NCI-H82 treated with DMSO at 0.1 percent for 48 hours (cell line): ENCODE measurements at regions not wholly inside any gene's neighbourhood (a gene's known extent, or its start where the extent isn't known, plus 50 kb on each side); places are given as distances from the start of the nearest gene placed in this dataset.

Experiments
- DNase-seq: peaks from one replicate; lab custom pipeline; 2025; ENCODE audit not compliant: unreplicated experiment; lab: John Stamatoyannopoulos, UW

DNA sequence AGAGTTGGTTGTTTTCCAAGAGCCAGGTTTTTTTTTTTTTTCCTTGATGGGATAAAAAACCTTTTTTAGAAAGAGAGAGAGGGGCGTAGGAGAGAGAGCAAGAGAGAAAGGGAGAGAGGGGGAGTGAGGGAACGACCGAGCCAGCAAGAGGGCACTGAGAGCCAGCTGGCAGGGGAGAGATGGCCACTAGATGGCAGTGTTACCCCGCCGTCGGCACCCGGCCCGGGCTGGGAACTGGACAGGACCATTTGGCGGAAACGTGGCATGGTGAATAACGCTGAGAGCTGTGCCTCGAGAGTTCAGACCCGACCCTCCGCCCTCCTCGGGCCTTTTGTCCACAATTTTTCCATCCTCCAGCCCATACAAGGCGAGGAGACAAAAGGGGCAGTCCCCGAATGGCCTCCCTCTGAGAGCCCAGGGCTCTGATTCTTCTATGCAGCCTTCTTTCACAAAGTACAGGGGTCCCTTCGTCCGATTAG, 286.7 kb upstream of the VRK2 start:
- peak; percentile 42 for DNase-seq

DNA sequence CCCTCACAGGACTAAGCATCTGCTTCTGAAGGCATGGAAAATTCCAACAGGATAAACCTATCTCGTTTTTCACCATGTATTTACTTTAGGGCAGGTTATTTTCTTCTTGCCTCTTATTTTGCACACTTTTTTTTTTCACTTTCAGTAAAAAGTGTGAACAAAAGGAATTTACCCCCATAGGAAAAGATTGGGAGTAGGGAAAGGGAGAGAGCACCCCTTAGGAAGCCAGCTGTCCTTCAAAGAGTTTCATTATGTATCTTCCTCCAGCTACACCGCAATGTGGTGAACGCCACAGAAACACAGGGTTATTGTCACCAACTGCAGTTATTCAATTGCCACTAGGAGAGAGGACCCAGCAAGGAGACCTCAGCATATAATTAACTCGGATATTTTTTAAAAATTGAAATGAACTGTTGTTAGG, 286.2 kb upstream of the VRK2 start:
- no peak for DNase-seq

DNA sequence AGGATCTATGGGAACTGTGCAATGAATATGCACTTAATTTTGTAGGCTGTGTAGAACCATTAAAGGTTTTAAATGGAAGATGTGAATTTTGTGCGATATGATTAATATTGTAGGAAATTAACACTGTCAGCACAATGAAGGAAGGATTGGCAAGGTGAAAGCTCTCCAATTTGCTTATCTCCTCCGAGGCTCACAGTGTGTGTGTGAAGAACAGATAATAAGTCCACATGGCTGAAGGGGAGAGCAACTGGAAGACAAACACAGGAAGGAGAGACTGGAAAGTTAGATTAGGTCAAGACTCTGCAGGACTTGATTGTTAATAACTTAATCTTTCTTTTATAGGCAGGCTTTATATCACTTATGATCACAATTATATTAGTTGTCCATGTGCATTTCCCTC, 269.7 kb upstream of the VRK2 start:
- no peak for DNase-seq

DNA sequence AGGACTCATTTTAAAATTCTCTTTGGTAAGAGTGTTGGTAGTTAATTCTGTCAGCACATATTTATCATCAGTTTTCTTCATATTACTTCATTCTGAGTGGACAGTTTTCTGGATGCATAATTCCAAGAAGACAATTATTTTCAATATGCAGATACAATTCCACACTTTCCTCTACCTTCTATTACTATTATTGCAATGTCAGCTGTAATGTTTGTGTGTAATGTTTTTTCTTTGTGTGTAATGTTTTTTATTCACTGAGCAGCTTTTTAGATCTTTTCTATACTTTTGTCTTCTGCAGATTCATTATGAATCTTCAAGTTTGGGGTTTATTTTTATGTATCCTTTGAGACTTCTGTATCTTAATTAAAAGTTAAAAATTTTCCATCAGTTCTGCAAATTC, 264.0 kb upstream of the VRK2 start:
- DNase-seq, result no peak

DNA sequence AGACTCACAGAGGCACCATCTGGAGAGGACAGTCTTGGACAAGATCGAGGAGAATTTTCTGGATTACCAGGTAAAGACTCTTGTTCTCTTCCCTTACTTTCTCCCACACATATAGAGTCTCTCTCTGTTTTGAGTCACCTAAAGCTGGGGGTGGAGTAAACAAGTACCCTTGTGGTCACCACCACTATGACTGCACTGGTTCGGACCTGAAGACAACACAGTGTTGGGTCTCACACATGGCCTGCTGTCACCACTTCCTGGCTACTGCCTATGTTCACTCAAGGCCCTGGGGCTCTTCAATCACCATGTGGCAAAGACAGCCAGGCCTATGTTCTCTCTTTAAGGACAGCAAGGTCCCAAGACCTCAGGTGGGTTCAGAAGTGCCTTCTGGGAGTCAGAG, 253.3 kb upstream of the VRK2 start:
- no peak for DNase-seq

DNA sequence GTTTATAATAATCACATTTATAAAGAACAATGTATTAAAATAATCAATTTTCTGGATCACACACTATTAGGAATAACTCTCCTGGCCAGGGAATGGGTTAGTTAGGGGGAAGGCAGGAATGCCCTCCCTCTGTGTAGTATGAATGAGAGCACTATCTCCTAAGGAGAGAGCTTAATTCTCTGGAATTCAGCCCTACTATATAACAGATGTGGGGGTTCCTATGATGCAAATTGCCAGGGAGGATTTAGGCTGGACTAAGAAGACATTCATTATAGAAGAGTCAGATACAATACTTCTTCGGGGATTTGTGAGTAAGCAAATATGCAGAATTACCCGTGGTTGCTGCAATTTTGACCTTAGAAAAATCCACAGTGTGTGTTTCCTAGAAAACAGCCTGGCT, 250.1 kb upstream of the VRK2 start:
- no peak for DNase-seq

DNA sequence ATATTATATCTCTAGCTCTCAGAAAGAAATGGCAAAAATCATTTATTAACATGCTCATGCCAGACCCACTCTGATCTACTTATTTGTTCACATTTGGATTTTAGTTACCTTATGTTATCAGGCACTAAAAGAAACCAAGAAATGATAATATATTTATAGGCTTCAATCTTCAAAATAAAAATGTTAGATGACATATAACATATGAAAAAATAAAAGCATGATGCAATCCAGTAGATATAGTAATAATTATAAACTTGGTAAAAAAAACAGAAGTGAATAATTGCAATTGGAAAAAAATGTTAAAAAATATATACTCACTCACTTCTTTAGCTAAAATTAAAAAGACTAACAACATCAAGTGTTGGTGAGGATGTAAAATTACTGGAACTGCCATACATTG, 248.3 kb upstream of the VRK2 start:
- DNase-seq, result no peak

DNA sequence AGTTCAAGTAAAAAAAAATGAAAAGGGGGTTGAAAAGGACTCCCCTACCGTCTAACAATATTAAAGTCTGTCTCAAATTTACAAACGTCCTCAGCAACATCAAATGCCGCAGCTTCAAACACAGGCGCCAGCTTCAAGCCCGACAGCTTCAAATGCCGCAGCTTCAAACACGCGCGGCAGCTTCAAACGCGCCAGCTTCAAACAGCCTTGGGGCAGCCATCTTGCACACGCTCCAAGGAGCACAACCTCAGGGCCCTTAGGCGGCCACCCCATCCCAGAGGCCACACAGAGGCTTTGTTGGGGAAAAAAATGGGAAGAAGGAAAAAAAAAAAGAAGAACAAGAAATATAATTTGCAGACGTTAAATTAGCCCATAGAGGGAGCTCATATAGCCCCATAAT, 244.4 kb upstream of the VRK2 start:
- no peak for DNase-seq

DNA sequence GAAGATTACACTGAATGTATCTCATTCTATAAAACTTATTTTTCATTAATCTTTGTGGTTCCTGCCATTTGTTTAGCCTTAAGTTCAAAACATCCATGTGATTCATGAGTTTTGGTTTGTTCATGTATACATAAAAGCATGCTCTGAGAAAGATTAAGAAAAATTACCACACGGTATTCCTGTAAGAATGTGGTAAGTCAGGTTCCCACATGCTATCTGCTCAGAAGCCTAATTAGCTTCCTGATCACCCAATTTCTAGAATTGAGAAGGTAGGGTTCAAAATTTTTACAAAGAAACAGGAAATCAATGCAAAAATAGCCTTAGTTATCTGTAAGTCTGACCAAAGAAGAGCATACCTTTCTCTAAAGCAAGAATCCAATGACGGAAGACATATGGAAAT, 241.6 kb upstream of the VRK2 start:
- DNase-seq, result no peak

DNA sequence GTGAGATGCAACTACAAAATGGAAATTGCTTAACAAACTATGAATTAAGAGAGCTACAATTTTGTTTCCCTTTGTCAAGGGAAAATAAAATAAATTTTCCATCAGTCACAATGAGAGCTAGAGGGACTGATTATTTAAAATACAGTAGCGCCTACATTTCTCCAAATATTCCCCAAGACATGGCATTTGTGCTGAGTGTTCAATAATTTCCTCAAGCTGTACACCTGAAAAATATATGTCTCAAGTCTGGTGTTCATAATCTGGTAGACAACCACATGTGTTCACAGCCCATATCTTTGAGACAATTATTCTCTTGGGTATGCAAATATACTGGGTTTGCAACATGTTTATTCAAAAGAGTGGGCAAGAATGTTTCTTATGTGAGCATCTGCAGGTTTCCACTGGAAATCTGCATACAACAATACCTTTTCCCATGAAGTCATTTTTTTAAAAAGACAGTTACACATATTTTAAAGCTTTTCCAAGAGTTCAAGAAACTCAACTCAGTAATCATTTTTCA, 240.1 kb upstream of the VRK2 start:
- DNase-seq, result no peak

DNA sequence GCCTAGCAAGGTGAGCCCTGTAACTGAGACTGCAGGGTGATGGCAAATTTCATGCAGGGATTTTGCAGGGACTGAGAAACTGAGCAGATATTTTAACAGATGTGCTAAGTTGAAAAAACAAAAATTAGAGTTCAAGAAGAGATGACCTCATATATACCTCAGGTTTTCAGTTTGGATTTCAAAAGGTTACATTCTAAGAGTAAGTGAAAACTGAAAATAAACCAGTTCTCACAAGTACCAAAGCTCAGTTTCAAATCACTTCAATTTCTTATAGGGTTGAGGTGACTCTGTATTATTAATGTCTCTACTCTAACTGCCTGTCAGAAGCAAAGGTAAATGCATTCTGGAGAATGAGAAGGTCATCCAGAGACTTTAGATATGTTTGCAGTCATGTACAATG, 237.4 kb upstream of the VRK2 start:
- DNase-seq, result no peak

DNA sequence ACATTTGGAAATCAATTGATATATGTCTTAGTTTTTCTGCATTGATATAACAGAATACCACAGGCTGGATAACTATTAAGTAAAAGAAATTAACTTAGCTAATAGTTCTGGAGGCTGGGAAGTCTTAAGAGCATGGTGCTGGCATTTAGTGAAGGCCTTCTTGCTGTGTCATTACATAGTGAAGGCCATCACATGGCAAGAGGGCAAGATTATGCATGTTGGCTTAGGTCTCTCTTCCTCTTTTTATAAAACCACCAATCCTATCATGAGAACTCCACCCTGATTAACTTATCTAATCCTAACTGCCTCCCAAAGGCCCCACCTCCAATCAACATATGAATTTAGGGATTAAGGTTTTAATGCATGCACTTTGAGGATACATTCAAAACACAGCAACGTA, 225.5 kb upstream of the VRK2 start:
- no peak for DNase-seq

DNA sequence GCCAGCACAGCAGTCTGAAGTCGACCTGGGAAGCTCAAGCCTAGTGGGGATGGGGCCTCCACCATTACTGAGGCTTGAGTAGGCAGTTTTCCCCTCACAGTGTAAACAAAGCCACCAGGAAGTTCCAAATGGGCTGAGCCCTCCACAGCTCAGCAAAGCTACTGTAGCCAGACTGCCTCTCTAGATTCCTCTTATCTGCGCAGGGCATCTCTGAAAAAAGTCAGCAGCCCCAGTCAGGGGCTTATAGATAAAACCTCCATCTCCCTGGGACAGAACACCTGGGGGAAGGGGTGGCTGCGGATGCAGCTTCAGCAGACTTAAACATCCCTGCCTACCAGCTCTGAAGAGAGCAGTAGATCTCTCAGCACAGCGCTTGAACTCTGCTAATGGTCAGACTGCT, 218.4 kb upstream of the VRK2 start:
- no peak for DNase-seq

DNA sequence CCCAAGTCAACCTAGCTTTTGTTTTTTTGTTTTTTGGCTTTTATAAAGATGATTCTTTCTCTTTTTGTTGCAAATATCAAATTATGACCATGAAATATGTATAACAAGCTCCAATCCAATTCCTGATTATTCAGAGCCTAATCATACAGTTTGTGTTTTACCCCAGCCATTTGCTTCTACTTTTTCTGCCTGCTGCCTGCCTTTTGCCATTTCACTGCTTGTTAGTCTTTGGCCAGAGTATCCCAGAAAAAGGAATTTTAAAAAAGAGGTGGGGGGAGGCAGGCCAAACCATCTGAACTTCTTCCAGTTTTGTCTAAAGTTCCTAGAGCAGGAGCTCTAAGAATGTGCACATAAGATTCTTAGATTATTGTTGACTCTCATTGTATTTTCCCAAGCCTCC, 211.9 kb upstream of the VRK2 start:
- no peak for DNase-seq

DNA sequence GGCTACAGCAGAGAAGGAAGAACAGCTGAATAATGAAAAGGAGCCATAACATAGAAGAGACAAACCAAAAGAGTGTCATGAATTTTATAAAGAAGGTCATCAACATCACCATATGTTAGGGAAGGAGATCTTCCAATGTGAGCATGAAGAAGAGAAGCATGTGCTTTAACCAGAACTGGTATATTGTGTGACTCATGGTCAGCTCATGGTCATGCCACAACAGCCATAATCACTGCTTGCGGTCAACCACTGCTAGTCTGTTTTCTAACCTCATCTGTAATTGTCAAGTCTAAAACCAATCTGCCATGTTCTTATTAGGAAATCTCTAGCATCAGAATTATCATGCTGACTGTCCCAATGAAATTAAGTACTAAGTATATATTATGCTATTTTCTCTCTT, 204.1 kb upstream of the VRK2 start:
- DNase-seq, result no peak

DNA sequence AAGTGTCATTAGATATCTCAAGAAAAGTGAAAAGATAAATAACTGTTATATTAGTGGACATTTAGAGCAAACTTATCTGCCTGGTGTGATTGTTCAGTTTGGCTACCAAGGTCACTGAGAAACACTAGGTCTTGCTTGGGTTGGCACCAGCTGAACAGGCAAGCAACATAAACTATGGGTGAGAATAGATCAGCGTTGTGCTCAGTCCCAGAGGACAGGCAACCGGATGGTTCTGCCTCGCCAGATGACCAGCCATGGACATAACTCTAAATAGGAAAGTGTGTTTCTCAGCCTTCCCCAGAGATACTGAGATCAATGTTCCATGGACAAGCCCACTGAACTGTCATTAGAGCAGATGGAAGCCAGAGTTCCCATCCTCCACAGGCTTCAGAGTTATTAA, 203.4 kb upstream of the VRK2 start:
- no peak for DNase-seq

DNA sequence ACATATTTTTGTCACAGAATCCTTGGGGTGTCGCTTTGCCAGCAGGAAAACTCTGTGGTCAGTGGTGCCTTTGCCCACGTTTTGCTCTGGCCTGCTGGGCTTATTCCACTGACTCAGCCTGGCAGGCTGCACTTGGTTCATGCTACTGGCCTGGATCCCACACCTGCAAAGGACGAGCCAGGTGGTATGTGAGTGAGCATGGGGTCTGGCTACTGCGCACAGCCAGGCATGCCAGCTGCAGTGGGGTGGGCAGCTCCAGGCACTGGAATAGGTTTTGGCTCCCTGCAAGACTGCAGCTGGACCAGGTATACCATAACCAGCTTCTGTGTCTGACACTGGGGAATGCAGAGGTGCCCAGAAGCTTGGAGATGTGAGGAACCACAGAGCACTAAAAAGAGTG, 197.9 kb upstream of the VRK2 start:
- DNase-seq, result no peak

DNA sequence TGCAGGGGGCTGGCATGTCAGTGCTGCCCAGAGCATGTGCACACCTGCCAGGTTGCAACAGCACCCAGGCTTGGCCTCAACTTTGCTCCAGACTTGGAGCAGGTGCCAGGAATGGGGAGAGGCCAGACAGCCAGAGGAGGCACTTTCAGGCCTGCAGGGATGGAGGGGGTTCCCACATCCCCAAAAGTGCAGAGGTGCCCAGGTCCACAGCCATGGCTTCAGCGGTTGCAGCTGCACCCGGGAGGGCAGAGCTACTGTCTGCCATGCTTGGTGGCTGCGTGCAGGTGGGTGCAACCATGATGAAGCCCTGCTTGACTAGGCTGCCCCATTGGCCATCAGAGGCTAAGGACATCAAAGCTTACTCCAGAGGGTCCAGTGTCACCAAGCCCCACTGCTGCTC, 196.8 kb upstream of the VRK2 start:
- DNase-seq, result no peak

DNA sequence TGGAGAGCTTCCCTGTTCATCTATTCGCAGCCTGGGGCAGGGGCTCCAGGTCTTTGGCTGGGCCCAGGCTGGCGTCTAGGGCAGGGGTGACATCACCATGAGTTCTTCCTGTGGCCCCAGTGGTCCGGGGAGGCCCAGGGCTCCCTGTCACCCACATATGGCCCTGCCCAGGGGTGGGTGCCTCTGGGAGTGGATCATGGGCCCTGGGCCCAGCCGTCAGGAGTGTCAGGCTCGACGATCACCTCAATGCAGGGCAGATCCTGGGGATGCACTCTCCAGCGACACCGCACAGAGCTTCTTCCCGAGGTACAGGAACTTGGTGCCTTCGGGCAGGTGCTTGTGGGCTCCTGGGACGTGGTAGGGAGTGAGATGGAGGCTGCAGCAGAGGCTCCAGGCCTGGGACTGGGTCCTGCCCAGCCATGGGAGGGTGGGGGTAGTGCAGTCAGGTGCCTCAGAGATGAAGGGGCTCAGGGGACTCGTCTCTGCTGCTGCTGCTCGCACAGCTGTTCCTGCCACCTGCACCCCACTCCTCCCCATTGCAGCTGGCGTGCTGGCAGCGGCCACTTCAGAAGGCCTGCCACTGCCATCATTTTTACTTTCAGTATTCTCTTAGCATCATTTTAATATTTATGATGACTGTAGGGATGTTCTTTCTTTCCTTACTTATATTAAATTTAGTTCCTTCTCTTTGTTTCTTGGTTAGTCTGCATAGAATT, 196.0 kb upstream of the VRK2 start:
- no peak for DNase-seq

DNA sequence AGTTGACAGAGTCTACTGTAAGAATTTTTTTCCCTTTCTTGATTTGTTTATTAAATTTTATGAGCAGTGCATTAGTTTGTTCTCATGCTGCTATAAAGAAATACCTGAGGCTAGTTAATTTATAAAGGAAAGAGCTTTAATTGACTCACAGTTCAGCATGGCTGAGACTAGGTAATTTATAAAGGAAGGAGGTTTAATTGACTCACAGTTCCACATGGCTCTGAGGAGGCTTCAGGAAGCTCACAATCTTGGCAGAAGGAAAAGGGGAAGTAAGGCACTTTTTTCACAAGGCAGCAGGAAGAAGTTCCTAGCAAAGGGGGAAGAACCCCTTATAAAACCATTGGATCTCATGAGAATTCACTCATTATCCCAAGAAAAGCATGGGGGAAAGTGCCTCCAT, 191.4 kb upstream of the VRK2 start:
- no peak for DNase-seq

DNA sequence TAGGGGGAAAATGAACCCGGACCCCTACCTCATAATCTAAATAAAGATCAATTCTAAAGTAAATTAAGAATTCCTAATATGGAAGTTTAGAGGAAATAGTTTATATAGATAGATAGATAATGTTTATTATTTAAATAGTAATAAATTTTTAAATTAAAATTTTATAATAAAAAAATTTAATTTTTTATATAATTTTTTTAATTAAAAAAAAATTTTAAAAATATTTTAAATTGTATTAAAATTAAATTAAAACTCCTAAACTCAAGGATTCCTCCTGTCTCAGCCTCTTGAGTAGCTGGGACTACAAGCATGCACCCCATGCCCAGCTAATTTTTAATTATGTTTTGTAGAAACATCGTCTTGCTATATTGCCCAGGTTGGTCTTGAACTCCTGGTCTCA, 186.9 kb upstream of the VRK2 start:
- DNase-seq, result no peak

DNA sequence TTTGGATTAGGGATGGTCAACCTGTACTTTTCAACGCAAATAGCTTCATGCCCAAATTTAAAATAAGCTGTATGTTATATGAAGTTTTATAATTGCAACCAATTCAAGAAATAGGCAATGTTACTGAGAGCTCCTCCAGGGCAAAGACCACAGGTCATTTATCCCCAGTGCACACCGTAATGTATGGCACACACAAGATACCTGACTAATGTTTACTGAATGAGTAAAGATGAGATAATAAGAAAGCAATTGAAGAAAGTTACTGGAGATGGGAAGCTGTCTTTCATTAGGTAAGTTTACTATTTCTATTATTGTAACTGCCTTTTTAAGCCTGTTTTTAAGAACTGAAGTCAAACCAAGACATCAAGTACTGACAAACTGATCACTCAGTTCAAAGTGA, 184.5 kb upstream of the VRK2 start:
- DNase-seq, result peak; percentile 41

DNA sequence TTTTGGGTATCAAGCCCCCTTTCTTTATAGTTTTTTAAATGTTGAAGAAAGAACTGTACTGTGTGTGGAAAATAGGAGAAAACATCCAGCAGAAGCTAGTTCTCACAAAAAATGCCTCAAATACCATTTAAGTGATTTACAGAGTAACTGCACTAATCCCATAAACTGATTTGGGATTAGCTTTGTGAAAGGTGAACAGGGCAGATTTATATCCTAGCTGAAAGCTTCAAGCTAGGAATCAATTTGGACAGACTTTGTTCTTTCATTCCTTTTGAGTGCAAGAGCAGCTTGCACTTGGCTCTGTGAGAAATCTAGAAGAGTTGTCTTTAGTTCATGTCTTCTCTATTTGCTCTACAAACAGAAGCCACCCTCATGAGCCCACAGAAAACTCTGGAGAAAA, 183.9 kb upstream of the VRK2 start:
- DNase-seq, result peak; percentile 91
